NCI-H2107 (cell line): ENCODE measurements at regions not wholly inside any gene's neighbourhood (a gene's known extent, or its start where the extent isn't known, plus 50 kb on each side); places are given as distances from the start of the nearest gene placed in this dataset.

Experiments
- DNase-seq: peaks from one replicate; lab custom pipeline; 2025; lab: John Stamatoyannopoulos, UW

DNA sequence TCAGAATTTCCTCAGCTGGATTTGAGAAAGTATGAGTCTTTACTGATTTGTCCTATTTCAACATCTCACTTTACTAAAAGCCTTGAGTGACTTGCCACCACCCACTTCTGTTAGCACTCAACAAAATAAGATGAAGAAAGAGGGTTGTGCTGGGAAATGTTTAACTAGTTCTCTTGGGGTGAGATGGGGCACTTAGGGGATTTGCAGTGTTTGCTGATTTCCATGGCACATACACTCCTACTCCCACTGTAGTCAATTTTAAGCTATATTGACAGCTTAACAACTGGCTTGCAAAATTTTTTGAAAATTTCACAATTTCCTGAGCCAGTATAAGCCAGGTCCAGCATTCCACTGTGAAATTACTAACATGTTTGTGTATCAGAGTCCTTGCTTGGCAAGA, 463.1 kb upstream of the ARHGEF26 start:
- no peak for DNase-seq

DNA sequence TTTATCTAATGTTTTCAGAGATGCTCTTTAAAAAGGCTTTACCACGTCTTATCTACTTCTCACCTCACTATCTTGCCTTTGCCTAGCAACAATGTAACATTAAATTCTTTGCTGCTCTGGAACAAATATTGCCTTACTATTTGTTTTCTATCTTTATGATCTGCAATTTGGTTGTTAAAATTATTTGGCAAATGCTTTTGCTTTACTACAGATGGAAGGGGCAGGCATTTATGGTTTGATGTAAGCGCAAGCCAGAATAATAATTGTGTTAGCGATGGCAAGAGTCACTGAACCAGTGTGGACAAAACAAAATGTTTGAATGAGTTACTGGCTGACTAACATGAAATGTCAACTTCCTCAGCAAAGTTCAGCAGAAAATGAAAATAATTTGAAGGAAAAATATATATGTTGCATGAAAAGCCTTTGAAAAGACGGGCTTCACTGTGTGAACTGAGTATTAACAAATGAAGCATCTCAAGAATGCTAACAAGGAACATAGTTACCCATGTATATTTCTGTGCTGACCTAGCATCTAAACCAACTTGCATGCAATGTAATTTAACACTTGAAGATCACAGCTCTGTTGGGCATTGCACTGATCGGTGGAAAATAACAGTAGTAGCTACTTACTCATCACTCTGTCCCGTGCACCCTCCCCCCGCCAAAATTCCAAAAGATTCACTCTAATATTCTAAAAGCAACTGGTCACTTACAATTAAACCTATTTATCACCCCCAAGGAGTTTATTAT, 454.0 kb upstream of the ARHGEF26 start:
- DNase-seq: no peak

DNA sequence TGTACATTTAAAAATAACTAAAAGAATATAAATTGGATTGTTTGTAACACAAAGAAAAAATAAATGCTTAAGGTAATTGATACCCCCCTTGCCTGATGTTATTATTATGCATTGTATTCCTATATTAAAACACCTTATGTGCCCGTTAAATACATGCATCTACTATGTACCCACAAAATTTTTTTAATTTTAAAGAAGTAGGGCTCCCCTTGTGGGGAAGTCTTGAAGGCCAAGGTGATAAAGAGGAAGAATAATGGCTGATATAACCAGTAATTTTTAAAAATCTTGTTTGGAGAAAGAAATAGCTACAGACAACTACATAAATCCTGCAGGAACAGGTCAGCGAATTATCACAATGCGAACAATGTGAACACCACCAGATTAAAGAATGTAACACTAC, 451.7 kb upstream of the ARHGEF26 start:
- no peak for DNase-seq

DNA sequence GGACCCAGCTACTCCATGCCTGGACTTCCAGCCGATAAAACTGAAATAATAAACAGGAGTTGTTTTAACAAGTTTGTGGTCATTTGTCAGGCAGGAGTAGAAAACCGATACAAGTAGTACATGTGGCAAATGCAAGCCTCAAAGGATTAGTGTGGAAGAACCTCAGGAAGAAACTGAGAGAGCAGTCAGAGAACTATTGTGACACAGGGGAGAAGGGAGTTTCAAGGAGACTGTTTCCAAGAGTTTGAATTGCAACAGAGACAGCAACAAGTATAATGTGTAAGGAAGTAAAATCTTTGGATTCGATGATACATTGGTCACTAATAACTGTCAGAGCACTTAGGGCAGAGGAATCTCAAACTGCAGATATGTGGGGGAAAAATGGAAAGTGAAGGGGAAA, 450.6 kb upstream of the ARHGEF26 start:
- DNase-seq: no peak

DNA sequence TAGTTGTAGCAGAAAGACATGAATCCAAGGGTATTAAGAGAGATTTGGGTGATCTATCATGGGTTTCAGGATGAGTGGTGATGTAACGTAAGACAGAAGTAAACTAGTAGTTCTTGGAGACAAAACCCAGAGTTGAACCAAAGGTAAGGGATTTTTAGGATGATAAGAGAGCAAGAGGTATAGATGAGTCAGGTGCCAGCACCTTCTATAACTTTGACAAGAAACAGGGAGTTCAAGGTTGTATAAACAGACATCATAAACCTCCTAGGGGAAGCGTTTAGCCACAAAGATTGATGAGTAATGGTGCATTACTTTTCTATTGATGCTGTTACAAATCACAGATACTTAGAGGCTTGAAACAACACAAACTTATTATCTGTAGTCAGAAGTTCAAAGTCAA, 447.3 kb upstream of the ARHGEF26 start:
- DNase-seq: no peak

DNA sequence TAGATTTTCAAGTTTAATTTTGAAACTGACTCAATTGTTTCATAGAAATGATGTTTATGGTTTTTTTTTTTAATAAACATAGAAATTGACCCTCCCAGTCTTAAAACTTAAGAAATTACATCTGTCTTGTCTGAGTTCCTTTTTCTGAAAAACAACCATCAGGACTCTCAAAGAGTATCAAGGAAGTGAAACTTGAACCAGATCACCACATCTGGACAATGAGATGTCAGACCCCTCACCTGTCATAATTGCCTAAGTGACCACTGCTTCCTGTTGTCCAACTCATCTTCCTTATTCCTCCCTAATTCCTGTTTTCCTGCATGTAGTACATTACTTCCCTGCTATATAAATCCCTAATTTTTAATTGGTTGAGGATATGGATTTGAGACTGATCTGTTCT, 441.5 kb upstream of the ARHGEF26 start:
- DNase-seq: no peak

DNA sequence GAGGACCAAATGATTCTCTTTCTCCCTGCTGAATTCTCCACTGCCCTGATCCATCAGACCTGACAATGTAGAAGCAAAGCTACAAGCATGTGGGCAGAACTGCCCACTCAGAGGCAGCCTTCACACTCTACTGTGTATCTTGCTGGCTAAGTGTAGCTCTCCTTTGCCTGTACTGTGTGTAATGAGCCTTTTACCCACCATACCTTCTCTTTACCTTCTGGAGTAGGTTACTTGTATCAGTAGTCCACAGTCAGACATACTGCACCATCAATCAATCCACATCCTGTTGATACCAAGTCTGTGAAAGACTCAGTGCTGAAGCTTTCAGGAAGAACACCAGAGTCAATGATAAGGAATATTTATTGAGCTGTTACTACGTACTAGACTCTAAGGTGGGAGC, 440.7 kb upstream of the ARHGEF26 start:
- DNase-seq: no peak

DNA sequence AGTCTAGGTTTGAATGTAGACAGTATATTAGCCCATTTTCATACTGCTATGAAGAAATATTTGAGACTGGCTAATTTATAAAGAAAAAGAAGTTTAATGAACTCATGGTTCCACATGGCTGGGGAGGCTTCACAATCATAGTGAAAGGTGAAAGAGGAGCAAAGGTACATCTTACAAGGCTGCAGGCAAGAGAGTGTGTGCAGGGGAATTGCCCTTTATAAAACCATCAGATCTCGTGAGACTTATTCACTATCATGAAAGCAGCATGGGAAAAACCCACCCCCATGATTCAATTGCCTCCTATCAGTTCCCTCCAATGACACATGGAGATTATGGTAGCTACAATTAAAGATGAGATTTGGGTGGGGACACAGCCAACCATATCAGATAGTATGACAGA, 440.1 kb upstream of the ARHGEF26 start:
- DNase-seq: no peak

DNA sequence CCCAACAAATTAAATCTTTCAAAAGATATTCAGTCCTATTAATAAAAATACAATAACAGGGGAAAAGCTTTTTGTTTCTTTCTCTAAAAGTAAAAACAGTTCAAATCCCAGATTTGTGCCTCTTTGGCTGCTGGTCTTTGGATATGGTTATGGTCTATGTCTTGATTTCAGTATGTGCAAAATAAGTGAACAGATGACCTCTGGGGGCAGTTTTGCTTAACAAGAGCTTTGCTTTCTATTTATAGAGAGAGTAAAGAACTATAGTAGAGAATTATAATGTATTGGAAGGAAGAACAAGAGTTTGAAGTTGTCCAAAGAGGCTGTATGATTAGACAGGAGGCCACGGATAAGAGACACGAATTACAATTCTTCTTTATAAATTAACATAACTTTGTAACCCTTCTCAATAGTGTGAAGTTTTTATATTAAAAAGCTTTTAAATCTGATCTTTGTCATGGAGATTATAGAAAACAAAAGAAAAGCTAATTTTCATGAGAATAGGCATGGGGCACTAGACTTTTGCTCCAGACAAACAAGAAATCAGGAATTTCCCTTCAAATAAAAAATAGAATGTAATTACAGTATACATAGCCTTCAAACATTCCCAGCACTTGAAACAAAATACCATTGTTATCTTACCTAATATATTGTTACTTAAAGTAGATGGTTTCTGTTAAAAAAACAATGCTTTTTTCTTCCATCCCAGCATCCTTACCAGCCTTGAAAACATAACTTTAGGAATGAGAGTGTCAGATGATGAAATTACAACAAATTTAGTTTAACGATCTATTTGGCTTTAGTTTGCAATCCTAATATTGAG, 432.7 kb upstream of the ARHGEF26 start:
- no peak for DNase-seq

DNA sequence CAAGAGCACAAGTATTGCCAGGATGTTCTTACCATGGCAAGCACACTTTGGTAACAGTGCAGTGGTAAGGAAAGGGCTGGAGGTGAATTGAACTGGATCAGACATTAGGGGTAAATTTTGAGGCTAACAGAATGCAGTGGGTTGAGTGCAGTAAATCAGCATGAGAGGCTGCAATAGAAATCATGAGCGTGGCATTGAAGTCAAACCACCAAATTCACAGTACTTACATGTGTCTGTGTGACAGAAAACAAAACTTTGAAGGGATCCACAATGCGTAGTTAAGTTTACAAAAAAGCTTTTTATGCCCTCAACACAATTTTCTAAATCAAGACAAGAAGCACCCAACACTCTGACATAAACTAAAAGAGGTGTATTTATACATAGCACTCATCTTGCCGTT, 428.0 kb upstream of the ARHGEF26 start:
- no peak for DNase-seq

DNA sequence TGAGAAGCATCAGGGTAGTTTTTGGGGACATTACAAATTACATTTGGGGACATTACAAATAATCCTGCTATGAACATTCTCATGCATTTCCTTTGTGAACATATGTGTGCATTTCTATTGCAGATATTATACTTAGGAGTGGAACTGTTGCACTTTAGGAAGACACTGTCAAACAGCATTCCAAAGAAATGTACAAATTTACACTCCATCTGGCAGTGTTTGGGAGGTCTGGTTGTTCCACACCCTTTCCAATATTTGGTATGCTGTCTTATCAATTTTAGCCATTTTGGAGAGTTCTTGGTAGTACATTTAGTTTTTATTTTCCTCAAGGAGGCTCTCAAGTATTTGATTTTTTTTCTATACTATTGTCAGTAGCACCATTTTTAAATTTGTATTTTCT, 419.1 kb upstream of the ARHGEF26 start:
- no peak for DNase-seq

DNA sequence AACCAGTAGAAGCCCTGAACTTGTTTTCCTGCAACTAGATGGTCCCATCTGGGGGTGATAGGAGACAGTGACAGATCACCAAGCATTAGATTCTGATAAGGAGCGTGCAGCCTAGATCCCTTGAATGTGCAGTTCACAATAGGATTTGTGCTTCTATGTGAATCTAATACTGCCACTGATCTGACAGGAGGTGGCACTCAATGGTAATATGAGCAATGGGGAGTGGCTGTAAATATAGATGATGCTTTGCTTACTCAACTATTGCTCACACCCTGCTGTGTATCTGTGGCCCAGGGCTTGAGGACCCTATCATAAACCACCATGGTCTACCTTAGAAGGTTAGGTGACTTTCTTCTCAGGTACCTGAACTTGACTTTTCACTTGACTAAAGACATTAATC, 417.1 kb upstream of the ARHGEF26 start:
- no peak for DNase-seq

DNA sequence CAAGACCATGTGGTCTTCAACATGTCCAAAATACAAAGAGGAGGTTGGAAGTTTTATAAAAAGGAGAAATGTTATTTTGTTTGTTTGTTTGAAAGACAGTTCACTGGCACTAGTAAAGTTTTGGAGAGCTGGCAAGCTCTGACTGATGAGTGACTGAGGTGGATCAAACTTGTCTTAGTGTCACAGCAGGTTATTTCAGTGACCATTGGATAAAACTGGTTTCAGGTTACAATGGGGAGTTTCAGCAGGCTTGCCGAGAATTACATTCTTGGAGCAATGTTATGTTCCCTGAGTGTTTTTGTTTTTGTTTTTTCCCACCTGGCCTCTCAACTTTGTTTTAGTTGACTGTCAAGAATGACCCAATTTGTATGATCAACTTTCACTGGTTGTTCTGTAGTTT, 414.5 kb upstream of the ARHGEF26 start:
- DNase-seq: no peak

DNA sequence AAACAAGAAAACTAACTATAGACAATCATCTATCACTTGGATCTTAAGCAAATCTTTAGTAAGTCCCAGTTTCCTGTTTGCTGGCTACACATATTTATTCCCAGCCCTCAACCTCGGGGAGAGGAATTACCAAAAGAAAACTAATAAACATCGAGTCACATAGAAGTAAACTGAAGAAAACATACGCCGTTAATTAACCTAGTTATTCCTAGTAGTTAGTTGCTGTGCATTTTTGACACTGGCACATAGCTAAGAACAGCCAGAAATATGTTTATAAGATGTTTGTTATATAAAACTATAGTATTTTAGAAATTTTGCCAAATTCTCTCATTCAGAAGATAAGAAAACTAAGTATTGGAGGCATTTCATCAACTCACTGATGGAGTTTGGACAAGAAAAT, 407.2 kb upstream of the ARHGEF26 start:
- no peak for DNase-seq

DNA sequence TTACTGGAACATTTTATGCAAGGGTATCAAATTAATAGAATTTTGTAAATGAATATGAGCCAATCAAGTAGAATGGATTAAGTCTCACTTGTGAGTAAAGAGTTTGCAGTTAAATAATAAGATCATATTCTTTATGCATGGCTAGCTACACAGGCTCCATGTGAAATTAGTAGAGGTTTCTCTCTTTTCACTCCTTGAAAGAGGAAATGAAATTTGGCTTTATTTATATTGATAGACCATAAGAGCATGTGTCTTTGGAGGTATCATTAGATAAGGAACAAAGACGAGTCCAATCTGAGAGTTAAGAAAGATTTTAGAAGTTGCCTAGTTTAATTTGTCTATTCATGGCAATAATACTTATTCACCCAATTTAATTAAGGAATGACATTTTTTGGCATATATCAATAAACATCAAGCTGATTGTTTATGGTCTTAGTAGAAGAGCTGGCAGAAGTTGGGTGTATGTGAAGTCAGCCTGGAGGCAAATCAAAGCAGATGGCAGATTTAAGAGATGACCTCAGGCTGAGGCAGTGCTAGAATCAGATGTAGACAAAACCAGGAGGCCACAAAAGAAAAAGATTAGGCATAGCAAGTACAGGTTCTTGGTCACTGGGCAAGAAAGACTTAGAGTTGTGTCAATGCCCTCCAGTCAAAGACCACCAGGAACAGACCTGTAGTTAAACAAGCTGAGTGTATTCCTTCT, 406.5 kb upstream of the ARHGEF26 start:
- no peak for DNase-seq

DNA sequence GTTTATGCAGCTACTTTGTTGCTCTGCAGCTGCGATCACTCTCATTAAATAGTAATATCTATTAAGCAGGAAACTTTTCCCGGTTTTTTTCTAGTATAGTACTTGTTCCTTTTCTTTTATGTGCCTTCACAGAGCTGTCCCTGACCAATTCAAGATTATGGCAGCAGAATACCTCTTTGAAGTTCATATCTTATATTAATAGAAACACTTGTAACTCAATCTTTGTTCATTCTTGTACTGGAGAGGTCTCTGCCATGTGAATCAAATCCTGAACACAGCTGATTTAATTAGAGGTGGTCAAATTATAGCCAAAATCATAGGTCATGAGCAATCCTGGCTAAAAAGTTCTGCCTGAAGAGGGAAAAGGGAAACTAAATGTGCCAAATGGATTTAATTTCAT, 399.0 kb upstream of the ARHGEF26 start:
- DNase-seq: no peak

DNA sequence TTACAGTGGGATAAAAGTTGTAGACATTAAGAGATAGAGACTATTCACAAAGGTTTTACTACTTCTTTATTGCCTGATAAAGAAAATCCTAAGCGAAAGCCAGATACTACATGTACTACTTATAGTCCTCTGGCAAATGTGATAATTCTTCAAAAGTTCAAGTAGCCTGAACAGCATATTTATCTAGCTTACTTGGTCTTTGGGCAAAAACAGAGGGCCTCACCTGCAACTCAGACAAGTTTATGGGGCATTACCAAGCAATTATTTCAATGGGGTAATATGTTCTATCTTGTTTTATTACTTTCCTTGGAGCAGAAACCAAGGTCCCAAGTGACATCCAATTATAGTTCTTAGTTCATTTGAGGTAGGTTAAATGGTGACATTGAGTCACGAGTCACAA, 390.1 kb upstream of the ARHGEF26 start:
- DNase-seq: no peak

DNA sequence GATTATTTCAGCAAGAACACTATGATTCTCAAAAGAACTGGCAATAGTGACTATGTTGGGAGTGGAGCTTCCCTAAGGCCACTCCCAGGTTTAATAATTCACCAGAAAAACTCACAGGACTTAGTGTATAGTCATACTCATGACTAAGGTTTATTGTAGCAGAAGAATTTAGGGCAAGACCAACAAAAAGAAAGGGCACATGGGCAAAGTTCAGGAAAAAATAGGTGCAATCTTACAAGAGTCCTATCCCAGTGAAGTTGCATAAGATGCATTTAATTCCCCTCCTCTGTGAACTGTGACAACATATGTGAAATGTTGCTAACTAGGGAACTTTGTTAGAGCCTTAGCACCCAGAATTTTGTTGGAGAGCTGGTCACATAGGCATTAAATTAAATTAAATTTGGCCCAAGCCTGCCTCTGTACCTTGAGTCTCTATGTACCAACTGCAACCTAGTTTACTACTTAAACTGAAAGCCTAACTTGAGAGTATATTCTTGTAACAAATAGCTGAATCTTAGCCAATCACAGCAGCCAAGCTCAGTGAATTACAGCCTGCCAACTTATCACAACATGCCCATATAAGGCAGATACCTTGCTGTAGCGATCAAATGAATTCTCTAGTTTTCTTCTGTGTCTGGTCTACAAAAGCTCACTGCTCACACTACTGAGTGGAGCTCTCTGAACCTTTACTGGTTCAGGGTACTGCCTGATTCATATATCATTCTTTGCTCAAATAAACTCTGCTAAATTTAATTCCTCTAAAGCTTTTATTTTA, 386.2 kb upstream of the ARHGEF26 start:
- no peak for DNase-seq

DNA sequence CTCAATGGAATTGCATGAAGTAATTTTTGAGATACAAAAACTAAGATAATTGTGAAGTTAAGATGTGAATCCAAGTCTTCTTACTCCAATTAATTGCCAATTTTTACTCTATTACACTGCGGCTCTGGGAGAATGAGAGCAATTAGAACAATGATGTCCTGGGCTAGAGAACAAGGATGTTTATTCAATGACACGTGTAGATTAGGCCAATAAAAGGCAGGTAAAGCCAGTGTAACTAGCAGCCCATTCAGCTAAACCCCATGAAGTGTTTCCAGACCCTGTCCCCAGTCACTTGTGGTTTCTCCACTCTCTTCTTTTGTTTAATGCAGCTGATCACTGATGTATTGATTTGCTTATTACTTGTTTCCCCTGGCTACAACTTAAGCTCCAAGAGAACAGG, 381.1 kb upstream of the ARHGEF26 start:
- no peak for DNase-seq

DNA sequence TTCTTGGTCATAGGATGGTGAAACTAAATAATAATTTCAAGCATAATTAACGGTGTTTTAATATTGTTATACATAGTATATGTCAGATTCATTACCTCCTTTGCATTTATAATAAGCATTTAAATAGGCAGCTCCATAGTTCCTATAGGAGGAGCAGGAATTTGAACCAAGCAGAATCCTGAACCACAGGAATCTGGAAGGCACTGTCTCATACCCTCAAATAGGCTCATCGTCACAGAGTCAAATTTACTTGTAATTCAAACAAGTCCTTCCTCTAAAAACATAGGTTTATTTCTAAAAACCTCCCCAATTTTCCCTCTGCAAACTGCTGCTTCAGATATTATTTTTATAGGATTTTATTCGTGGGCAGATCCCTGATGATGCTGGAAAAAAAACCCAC, 376.3 kb upstream of the ARHGEF26 start:
- DNase-seq: no peak

DNA sequence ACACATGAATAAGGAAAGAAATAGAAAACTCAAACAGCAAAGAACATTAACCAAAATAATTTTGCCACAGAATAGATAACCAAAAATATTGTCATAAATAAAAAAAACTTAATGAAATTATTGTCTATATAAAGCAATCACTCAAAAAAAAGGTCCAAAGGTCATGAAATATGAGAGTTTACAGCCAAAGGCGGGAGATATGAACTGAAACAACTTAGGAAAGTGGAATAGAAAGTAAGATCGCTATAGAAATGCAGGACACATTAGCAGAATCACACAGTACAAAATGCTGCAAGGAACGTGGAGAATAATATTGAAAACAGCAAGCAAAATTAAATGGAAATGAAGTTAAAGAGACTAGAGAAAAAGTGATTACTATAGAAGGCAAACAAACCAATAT, 375.0 kb upstream of the ARHGEF26 start:
- DNase-seq: no peak

DNA sequence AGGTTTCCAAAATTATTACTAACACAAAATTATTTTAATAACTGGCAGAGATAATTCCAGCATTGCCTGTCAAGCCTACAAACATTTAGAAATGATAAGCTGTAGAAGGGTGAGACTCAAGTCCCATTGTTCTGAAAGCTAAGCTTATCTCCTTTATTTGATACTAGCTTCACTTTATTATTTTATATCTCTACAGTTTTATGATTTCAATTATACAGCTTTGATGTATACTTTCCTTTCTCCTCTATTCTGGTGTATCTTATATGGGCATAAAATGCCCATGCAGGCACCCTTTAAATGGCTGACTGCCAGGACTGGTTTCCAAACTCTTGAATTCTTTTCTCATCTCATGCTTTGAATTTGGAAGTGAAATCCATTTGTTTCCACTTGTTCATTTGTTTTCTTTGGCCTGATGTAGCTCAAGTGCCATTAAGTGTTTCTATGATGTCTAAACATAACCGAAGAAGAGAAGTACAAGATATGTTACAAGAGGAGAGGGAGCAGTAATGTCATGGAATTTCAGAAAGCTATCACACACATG, 372.1 kb upstream of the ARHGEF26 start:
- DNase-seq: no peak
